Brain microvascular endothelial cell (primary cell): ENCODE measurements at regions not wholly inside any gene's neighbourhood (a gene's known extent, or its start where the extent isn't known, plus 50 kb on each side); places are given as distances from the start of the nearest gene placed in this dataset.

ENCODE experiments used
- DNase-seq: peaks from one replicate; pipeline ENCODE4 v3.0.0-alpha.2; 2020
- H3K27ac ChIP-seq: fragments of 250-450 bp; sonication (Bioruptor Pico); 2 replicates; pipeline ENCODE4 v1.5.1; 2020; ENCODE audit warnings: mild to moderate bottlenecking, moderate library complexity
- H3K27me3 ChIP-seq: fragments of 250-450 bp; sonication (Bioruptor Pico); replicated peaks from 2 replicates; pipeline ENCODE4 v1.5.1; 2020; ENCODE audit warnings: mild to moderate bottlenecking
- H3K36me3 ChIP-seq: fragments of 250-450 bp; sonication (Bioruptor Pico); replicated peaks from 2 replicates; pipeline ENCODE4 v1.5.1; 2020; ENCODE audit warnings: mild to moderate bottlenecking
- H3K4me3 ChIP-seq: 2 replicates; pipeline ENCODE4 v1.5.1; 2011; ENCODE audit warnings: low read depth, mild to moderate bottlenecking, control low read depth, low read length, moderate library complexity
- CTCF ChIP-seq: IDR thresholded peaks from 2 replicates; pipeline ENCODE4 v1.5.1; 2011; ENCODE audit warnings: low read depth, mild to moderate bottlenecking, moderate library complexity, low read length, control low read depth, inconsistent platforms; ENCODE audit errors: missing control alignments
- in situ Hi-C: cut with HindIII; loops from 2 replicates; pipeline ENCODE4 v1.10.0; 2017; ENCODE audit warnings: low sequenced_read_pairs, low pct_ligation_motif_present

- Histone ChIP-seq H3K4me3 (no peak overlapping the region), H3K27ac (no peak overlapping the region), H3K27me3 (no peaks in the 10 kb centered on the region), H3K36me3 (no peaks in the 10 kb centered on the region)
- in situ Hi-C loops: no loop called here
- TF ChIP-seq CTCF: no peak
- DNase-seq: no peak
These were observed 1308.0 kb downstream of the ROBO1 start for GRCh38 chr3:78459796-78460195.

GRCh38 chr3:78462021-78462420 lies 1305.8 kb downstream of the ROBO1 start:
- Histone ChIP-seq H3K4me3 (no peak overlapping the region), H3K36me3 (no peaks in the 10 kb centered on the region), H3K27me3 (no peaks in the 10 kb centered on the region), H3K27ac (no peak overlapping the region)
- in situ Hi-C loops: no loop called here
- DNase-seq: no peak
- no peak for TF ChIP-seq CTCF

- Histone ChIP-seq H3K27ac (no peak overlapping the region), H3K27me3 (no peaks in the 10 kb centered on the region), H3K36me3 (no peaks in the 10 kb centered on the region), H3K4me3 (no peak overlapping the region)
- no peak for DNase-seq
- TF ChIP-seq CTCF: no peak
- in situ Hi-C loops: no loop called here
These were observed 1291.7 kb downstream of the ROBO1 start for GRCh38 chr3:78476076-78476475.

- TF ChIP-seq CTCF: no peak
- DNase-seq: no peak
- in situ Hi-C loops: no loop called here
These were observed 1286.7 kb downstream of the ROBO1 start for GRCh38 chr3:78481050-78481449.

GRCh38 chr3:78483090-78483489 lies 1284.7 kb downstream of the ROBO1 start:
- Histone ChIP-seq H3K27ac (no peak overlapping the region), H3K4me3 (no peak overlapping the region), H3K27me3 (no peaks in the 10 kb centered on the region), H3K36me3 (no peaks in the 10 kb centered on the region)
- DNase-seq: no peak
- in situ Hi-C loops: no loop called here
- TF ChIP-seq CTCF: no peak

More at GRCh38 chr3:78481050-78481449, 1286.7 kb downstream of the ROBO1 start:
- no peak overlapping the region for H3K4me3 ChIP-seq
- no peaks in the 10 kb centered on the region for H3K36me3 ChIP-seq
- H3K27me3 ChIP-seq: no peaks in the 10 kb centered on the region
- no peak overlapping the region for H3K27ac ChIP-seq

GRCh38 chr3:78494851-78495250 lies 1272.9 kb downstream of the ROBO1 start:
- in situ Hi-C loops: no loop called here
- no peak for TF ChIP-seq CTCF
- H3K27ac ChIP-seq: no peak overlapping the region
- H3K27me3 ChIP-seq: no peaks in the 10 kb centered on the region
- no peak overlapping the region for H3K4me3 ChIP-seq
- no peaks in the 10 kb centered on the region for H3K36me3 ChIP-seq
- DNase-seq: no peak
